ENCODE measurements at regions not wholly inside any gene's neighbourhood (a gene's known extent, or its start where the extent isn't known, plus 50 kb on each side); places are given as distances from the start of the nearest gene placed in this dataset.

DNA sequence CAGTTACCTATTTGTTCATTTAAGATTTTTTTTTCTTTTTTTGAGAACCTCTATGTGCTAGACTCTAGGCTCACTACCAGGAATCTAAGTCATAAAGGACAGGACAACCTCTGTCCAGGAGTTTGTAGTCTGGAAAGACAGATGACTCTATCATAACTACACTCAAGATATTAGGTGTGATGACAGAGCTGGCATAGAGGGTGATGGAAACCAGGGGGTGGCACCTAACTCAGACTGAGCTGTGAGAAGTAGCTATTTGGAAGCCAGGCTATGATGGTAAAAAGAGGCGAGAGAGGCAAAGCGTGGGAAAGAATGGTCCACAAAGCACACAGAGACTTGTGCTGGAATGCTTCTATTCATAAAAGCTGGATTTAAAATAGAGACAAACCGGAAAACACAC lies 372.3 kb downstream of the SEC14L1 start:
- Mint-ChIP-seq H3K27ac (ENCODE audit: unreplicated experiment) (no peak overlapping the region), H3K27me3 (ENCODE audit: unreplicated experiment) (no peaks in the 10 kb centered on the region), H3K36me3 (ENCODE audit: unreplicated experiment) (peaks cover 8% of the 10 kb centered on the region), H3K4me1 (ENCODE audit: unreplicated experiment) (no peaks in the 10 kb centered on the region), H3K4me3 (ENCODE audit: unreplicated experiment) (no peak overlapping the region), H3K9me3 (ENCODE audit: unreplicated experiment) (peaks cover 9% of the 10 kb centered on the region)
- DNase-seq (ENCODE audit: extremely low spot score, unreplicated experiment), result no peak
- TF ChIP-seq, protein P1, sequence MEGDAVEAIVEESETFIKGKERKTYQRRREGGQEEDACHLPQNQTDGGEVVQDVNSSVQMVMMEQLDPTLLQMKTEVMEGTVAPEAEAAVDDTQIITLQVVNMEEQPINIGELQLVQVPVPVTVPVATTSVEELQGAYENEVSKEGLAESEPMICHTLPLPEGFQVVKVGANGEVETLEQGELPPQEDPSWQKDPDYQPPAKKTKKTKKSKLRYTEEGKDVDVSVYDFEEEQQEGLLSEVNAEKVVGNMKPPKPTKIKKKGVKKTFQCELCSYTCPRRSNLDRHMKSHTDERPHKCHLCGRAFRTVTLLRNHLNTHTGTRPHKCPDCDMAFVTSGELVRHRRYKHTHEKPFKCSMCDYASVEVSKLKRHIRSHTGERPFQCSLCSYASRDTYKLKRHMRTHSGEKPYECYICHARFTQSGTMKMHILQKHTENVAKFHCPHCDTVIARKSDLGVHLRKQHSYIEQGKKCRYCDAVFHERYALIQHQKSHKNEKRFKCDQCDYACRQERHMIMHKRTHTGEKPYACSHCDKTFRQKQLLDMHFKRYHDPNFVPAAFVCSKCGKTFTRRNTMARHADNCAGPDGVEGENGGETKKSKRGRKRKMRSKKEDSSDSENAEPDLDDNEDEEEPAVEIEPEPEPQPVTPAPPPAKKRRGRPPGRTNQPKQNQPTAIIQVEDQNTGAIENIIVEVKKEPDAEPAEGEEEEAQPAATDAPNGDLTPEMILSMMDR (IDR thresholded peaks at IDR 0.05), result no peak

DNA sequence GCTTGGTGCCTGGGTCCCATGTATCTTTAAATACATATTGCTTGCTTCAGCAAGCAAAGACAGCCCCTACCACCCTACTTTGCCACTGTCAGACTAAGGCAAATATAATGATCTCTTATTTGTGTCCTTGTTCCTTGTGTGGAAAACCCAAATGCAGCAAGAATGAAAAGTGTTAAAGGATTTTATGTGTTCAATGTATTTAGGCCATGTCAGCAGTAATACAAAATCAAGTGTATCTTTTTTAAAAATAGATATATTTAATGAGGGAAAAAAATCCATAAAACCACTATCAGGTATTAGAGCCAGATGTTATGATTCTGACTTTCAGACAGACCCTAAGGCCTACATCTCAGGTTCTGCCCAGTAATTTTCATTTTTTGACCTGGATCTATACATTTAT lies 374.5 kb downstream of the SEC14L1 start:
- Mint-ChIP-seq H3K4me1 (ENCODE audit: unreplicated experiment) (no peaks in the 10 kb centered on the region), H3K27ac (ENCODE audit: unreplicated experiment) (no peak overlapping the region), H3K4me3 (ENCODE audit: unreplicated experiment) (no peak overlapping the region), H3K9me3 (ENCODE audit: unreplicated experiment) (peaks cover 9% of the 10 kb centered on the region), H3K27me3 (ENCODE audit: unreplicated experiment) (no peaks in the 10 kb centered on the region), H3K36me3 (ENCODE audit: unreplicated experiment) (peaks cover 8% of the 10 kb centered on the region)
- TF ChIP-seq, protein P1 (IDR thresholded peaks at IDR 0.05), result no peak
- no peak for DNase-seq (ENCODE audit: extremely low spot score, unreplicated experiment)

DNA sequence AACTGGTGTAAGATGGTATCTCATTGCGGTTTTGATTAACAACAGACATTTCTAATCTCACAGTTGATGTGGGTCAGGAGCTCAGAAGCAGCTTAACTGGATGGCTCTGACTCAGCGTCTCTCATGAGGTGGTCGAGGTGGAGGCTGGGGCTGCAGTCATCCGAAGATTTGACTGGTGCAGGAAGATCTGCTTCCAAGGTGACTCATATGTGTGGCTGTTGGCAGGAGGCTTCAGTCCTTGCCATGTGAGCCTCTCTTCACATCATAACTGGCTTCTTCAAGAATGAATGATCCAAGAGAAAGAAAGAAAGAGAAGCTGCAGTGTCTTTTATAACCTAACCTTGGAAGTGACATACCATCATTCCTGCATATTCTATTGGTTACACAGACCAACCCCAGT lies 376.1 kb downstream of the SEC14L1 start:
- no peaks in the 10 kb centered on the region for H3K27me3 Mint-ChIP-seq (ENCODE audit: unreplicated experiment)
- no peak for DNase-seq (ENCODE audit: extremely low spot score, unreplicated experiment)
- peaks cover under 1% of the 10 kb centered on the region for H3K9me3 Mint-ChIP-seq (ENCODE audit: unreplicated experiment)
- H3K4me1 Mint-ChIP-seq (ENCODE audit: unreplicated experiment), result no peaks in the 10 kb centered on the region
- no peak overlapping the region for H3K27ac Mint-ChIP-seq (ENCODE audit: unreplicated experiment)
- TF ChIP-seq, protein P1 (IDR thresholded peaks at IDR 0.05), result no peak
- H3K4me3 Mint-ChIP-seq (ENCODE audit: unreplicated experiment), result no peak overlapping the region
- H3K36me3 Mint-ChIP-seq (ENCODE audit: unreplicated experiment), result no peaks in the 10 kb centered on the region

DNA sequence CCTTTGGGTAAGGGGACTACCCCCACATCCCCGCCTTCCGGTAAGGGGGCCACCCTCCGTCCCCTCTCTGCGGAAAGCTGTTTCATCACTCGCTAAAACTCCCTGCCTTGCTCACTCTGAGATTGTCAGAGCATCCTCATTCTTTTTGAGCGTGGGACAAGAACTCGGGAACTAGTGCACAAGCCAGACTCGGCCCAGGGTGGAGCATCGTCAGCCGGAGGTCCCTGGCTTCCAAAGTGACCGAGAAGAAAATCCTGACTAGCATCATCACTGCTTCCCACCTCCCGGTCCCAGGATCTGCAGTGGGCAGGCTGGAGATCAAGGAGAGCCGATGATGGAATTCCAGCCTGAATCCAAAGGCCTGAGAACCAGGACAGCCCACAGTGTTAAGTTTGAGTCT lies 380.3 kb downstream of the SEC14L1 start:
- no peaks in the 10 kb centered on the region for H3K36me3 Mint-ChIP-seq (ENCODE audit: unreplicated experiment)
- no peak for DNase-seq (ENCODE audit: extremely low spot score, unreplicated experiment)
- H3K27ac Mint-ChIP-seq (ENCODE audit: unreplicated experiment), result no peak overlapping the region
- no peaks in the 10 kb centered on the region for H3K4me1 Mint-ChIP-seq (ENCODE audit: unreplicated experiment)
- peaks cover 11% of the 10 kb centered on the region for H3K27me3 Mint-ChIP-seq (ENCODE audit: unreplicated experiment)
- no peak overlapping the region for H3K4me3 Mint-ChIP-seq (ENCODE audit: unreplicated experiment)
- H3K9me3 Mint-ChIP-seq (ENCODE audit: unreplicated experiment), result no peaks in the 10 kb centered on the region
- TF ChIP-seq, protein P1 (IDR thresholded peaks at IDR 0.05), result no peak

DNA sequence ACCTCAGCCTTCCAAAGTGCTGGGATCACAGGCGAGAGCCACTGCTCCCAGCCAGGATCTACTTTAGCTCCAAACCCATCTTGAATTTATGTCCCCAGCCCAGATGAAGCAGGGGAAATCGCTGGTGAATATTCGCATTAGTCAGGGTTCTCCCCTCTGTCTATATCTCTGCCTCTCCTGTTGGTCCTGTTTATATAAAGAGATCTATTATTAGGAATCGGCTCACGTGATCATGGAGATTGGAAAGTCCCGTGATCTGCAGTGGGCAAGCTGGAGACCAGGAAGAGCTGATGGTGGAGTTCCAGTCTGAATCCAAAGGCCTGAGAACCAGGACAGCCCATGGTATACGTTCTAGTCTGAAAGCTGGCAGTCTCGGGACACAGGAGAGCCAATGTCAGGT lies 382.8 kb downstream of the SEC14L1 start:
- H3K36me3 Mint-ChIP-seq (ENCODE audit: unreplicated experiment), result no peaks in the 10 kb centered on the region
- H3K27ac Mint-ChIP-seq (ENCODE audit: unreplicated experiment), result no peak overlapping the region
- peaks cover 4% of the 10 kb centered on the region for H3K4me1 Mint-ChIP-seq (ENCODE audit: unreplicated experiment)

More for the DNA sequence above, 382.8 kb downstream of the SEC14L1 start:
- TF ChIP-seq, protein P1 (IDR thresholded peaks at IDR 0.05), result no peak
- DNase-seq (ENCODE audit: extremely low spot score, unreplicated experiment), result no peak
- Mint-ChIP-seq H3K9me3 (ENCODE audit: unreplicated experiment) (no peaks in the 10 kb centered on the region), H3K27me3 (ENCODE audit: unreplicated experiment) (peaks cover 21% of the 10 kb centered on the region), H3K4me3 (ENCODE audit: unreplicated experiment) (no peak overlapping the region)

Measured in osteocyte (in vitro differentiated cells).